GM21423 (cell line): ENCODE measurements at regions not wholly inside any gene's neighbourhood (a gene's known extent, or its start where the extent isn't known, plus 50 kb on each side); places are given as distances from the start of the nearest gene placed in this dataset.
"Not testable (repeated sequence)": the region's sequence is repeated elsewhere in the genome, so short reads cannot be mapped to it uniquely, and the experiment has no call there.

Source experiments
- ATAC-seq: cut with Tn5 transposase; IDR thresholded peaks from one replicate; pipeline ENCODE4 v1.9.1; 2021; ENCODE audit warnings: mild to moderate bottlenecking, moderate library complexity; ENCODE audit not compliant: unreplicated experiment

GRCh38 chr14:37784827-37785223, 189.4 kb downstream of the TTC6 start:
- not testable (repeated sequence) for ATAC-seq

GRCh38 chr14:37785298-37785697, 189.9 kb downstream of the TTC6 start:
- ATAC-seq, result not testable (repeated sequence)

- ATAC-seq, result not testable (repeated sequence)
Measured at GRCh38 chr14:37786114-37786625, 190.7 kb downstream of the TTC6 start.

- no peak for ATAC-seq
Measured at GRCh38 chr14:37787879-37788494, 192.6 kb downstream of the TTC6 start.

- no peak for ATAC-seq
Measured at GRCh38 chr14:37791384-37792036, 196.1 kb downstream of the TTC6 start.

- ATAC-seq, result no peak
Measured at GRCh38 chr14:37792124-37792523, 196.7 kb downstream of the TTC6 start.

- no peak for ATAC-seq
Measured at GRCh38 chr14:37796703-37797416, 201.4 kb downstream of the TTC6 start.

- ATAC-seq, result no peak
Measured at GRCh38 chr14:37797675-37798074, 202.2 kb downstream of the TTC6 start.

GRCh38 chr14:37807722-37808121, 212.3 kb downstream of the TTC6 start:
- no peak for ATAC-seq

- no peak for ATAC-seq
Measured at GRCh38 chr14:37810094-37810801, 214.8 kb downstream of the TTC6 start.

GRCh38 chr14:37813732-37814131, 218.3 kb downstream of the TTC6 start:
- ATAC-seq, result no peak

GRCh38 chr14:37816135-37816534, 220.7 kb downstream of the TTC6 start:
- no peak for ATAC-seq

- ATAC-seq, result no peak
Measured at GRCh38 chr14:37816743-37817295, 221.4 kb downstream of the TTC6 start.

- no peak for ATAC-seq
Measured at GRCh38 chr14:37819155-37820015, 224.0 kb downstream of the TTC6 start.

GRCh38 chr14:37820810-37821209, 225.4 kb downstream of the TTC6 start:
- not testable (repeated sequence) for ATAC-seq

- no peak for ATAC-seq
Measured at GRCh38 chr14:37824939-37825712, 229.7 kb downstream of the TTC6 start.

- ATAC-seq, result no peak
Measured at GRCh38 chr14:37826869-37827268, 231.4 kb downstream of the TTC6 start.

- no peak for ATAC-seq
Measured at GRCh38 chr14:37830271-37830670, 234.8 kb downstream of the TTC6 start.

- no peak for ATAC-seq
Measured at GRCh38 chr14:37834275-37834674, 238.8 kb downstream of the TTC6 start.
